ENCODE measurements at regions not wholly inside any gene's neighbourhood (a gene's known extent, or its start where the extent isn't known, plus 50 kb on each side); places are given as distances from the start of the nearest gene placed in this dataset.

DNA sequence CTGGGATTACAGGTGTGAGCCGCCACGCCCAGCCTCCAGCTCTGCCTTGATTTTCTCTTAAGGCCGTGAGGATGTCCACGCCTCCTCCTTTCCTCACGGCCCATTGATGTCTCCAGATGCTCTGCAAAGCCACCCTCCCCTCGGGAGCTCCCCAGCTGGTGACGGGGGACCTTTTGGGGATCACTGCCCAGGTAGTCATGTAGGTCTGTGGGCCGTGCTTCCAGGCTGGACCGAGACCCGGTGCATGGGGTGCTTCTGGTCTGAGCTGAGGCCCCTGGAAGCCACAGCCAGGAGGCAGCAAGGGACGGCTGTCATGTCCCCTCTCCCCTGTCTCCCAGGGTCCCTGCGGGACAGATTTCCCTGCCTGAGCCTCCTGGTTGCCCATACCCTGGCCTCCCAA lies 277.8 kb downstream of the SEC14L1 start:
- CTCF ChIA-PET: no interaction called here
- POLR2A ChIA-PET (ENCODE audit: unreplicated experiment): no interaction called here
- intact Hi-C loops (cut with micrococcal nuclease; ENCODE audit: unreplicated experiment): no loop called here
- no peak overlapping the region for H3K4me3 ChIP-seq
- DNase-seq: no peak
- no peaks in the 10 kb centered on the region for H3K9me2 ChIP-seq (ENCODE audit: insufficient read depth)
- BruUV-seq (replicated peaks): no TSS peak
- no peaks in the 10 kb centered on the region; the same call in 1 of the 2 replicates for H3F3A ChIP-seq (ENCODE audit: insufficient read depth, low read depth)
- no peaks in the 10 kb centered on the region for H3K36me3 ChIP-seq (ENCODE audit: low read depth)
- H3K4me2 ChIP-seq: no peak overlapping the region
- H3K27me3 ChIP-seq (ENCODE audit: insufficient read depth, low read depth): no peaks in the 10 kb centered on the region
- no peak overlapping the region for H2AFZ ChIP-seq
- no peak for TF ChIP-seq EZH2 (IDR thresholded peaks at IDR 0.05; ENCODE audit: low read depth)
- TF ChIP-seq, protein P1, sequence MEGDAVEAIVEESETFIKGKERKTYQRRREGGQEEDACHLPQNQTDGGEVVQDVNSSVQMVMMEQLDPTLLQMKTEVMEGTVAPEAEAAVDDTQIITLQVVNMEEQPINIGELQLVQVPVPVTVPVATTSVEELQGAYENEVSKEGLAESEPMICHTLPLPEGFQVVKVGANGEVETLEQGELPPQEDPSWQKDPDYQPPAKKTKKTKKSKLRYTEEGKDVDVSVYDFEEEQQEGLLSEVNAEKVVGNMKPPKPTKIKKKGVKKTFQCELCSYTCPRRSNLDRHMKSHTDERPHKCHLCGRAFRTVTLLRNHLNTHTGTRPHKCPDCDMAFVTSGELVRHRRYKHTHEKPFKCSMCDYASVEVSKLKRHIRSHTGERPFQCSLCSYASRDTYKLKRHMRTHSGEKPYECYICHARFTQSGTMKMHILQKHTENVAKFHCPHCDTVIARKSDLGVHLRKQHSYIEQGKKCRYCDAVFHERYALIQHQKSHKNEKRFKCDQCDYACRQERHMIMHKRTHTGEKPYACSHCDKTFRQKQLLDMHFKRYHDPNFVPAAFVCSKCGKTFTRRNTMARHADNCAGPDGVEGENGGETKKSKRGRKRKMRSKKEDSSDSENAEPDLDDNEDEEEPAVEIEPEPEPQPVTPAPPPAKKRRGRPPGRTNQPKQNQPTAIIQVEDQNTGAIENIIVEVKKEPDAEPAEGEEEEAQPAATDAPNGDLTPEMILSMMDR (conservative IDR thresholded peaks at IDR 0.05): no peak
- 0 out of 2 replicates have a peak, but pooled peaks cover 3% of the 10 kb centered on the region for H3K79me2 ChIP-seq (ENCODE audit: low read depth)
- H3K27ac ChIP-seq: no peak overlapping the region
- peaks cover 15% of the 10 kb centered on the region for H3K4me1 ChIP-seq (replicated peaks; ENCODE audit: insufficient read depth)
- H3K9me3 ChIP-seq (ENCODE audit: insufficient read depth, low read depth): no peaks in the 10 kb centered on the region
- H4K20me1 ChIP-seq (ENCODE audit: insufficient read depth): peaks cover 36% of the 10 kb centered on the region

DNA sequence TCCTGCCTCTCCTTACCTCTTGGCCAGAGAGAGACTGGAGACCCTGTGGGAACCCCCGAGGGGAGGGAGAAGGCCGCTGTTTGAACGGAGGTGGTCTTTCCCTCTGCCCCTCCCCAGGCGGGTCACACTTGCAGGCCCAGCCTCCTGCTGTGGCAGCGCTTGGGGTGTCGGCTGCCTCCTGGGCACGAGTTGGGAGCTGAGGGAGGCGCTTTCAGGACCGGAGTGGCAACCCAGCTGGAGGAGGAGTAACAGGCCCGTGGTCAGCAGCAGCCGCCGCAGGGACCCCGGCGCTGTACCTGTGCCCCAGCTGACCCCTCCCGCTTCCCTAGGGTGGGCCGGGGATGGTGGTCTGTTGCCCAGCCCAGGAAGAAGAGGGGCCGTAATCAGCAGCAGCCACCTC lies 278.3 kb downstream of the SEC14L1 start:
- no peak overlapping the region for H3K4me3 ChIP-seq
- intact Hi-C loops (cut with micrococcal nuclease; ENCODE audit: unreplicated experiment): no loop called here
- H4K20me1 ChIP-seq (ENCODE audit: insufficient read depth): peaks cover 39% of the 10 kb centered on the region
- H3K4me2 ChIP-seq: no peak overlapping the region
- ChIA-PET CTCF (no interaction called here), POLR2A (ENCODE audit: unreplicated experiment) (no interaction called here)
- no peaks in the 10 kb centered on the region for H3K9me2 ChIP-seq (ENCODE audit: insufficient read depth)
- no peaks in the 10 kb centered on the region for H3K9me3 ChIP-seq (ENCODE audit: insufficient read depth, low read depth)
- TF ChIP-seq, protein P1 (conservative IDR thresholded peaks at IDR 0.05): no peak
- TF ChIP-seq EZH2 (IDR thresholded peaks at IDR 0.05; ENCODE audit: low read depth): no peak
- H3K36me3 ChIP-seq (ENCODE audit: low read depth): no peaks in the 10 kb centered on the region
- H3K27me3 ChIP-seq (ENCODE audit: insufficient read depth, low read depth): no peaks in the 10 kb centered on the region
- BruUV-seq (replicated peaks): no TSS peak
- no peaks in the 10 kb centered on the region; the same call in 1 of the 2 replicates for H3F3A ChIP-seq (ENCODE audit: insufficient read depth, low read depth)
- H3K79me2 ChIP-seq (ENCODE audit: low read depth): 0 out of 2 replicates have a peak, but pooled peaks cover 3% of the 10 kb centered on the region
- H2AFZ ChIP-seq: no peak overlapping the region
- DNase-seq: no peak
- peaks cover 15% of the 10 kb centered on the region for H3K4me1 ChIP-seq (replicated peaks; ENCODE audit: insufficient read depth)
- H3K27ac ChIP-seq: no peak overlapping the region

DNA sequence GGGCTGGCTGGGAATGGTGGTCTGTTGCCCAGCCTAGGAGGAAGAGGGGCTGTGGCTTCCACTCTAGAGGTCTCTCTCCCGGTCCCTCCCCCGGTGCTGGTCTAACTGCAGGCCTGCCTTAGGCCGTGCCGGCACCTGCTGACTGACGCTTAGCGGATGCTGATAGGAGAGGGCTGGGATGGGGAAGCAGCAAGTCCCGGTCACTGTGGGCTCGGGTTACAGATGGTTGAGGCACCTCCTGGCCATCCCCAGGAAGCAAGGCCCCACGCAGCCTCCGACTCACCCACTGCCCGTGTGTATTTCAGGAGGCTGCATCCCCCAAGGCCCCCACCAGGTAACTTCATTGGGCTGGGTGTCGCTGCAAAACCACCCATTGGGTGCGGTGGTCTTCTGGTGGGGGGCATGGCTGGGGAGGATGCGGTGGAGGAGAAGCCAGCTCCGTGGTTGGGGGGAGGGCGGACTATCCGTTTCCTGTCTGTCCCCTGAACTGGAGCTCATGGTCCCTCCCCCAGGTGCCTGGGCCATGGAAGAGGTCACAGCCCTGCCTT lies 278.9 kb downstream of the SEC14L1 start:
- H3K27ac ChIP-seq: no peak overlapping the region
- peak; percentile 43 to 48 for DNase-seq

More for the DNA sequence above, 278.9 kb downstream of the SEC14L1 start:
- no peak overlapping the region for H2AFZ ChIP-seq
- ChIA-PET CTCF (no interaction called here), POLR2A (ENCODE audit: unreplicated experiment) (no interaction called here)
- no peak for TF ChIP-seq EZH2 (IDR thresholded peaks at IDR 0.05; ENCODE audit: low read depth)
- TF ChIP-seq, protein P1 (conservative IDR thresholded peaks at IDR 0.05): no peak
- H3K79me2 ChIP-seq (ENCODE audit: low read depth): 0 out of 2 replicates have a peak, but pooled peaks cover 3% of the 10 kb centered on the region
- H3K9me3 ChIP-seq (ENCODE audit: insufficient read depth, low read depth): no peaks in the 10 kb centered on the region
- H3K4me3 ChIP-seq: no peak overlapping the region
- peaks cover 43% of the 10 kb centered on the region for H4K20me1 ChIP-seq (ENCODE audit: insufficient read depth)
- no peaks in the 10 kb centered on the region for H3K36me3 ChIP-seq (ENCODE audit: low read depth)
- H3F3A ChIP-seq (ENCODE audit: insufficient read depth, low read depth): no peaks in the 10 kb centered on the region; the same call in 1 of the 2 replicates
- BruUV-seq (replicated peaks): no TSS peak
- peaks cover 15% of the 10 kb centered on the region for H3K4me1 ChIP-seq (replicated peaks; ENCODE audit: insufficient read depth)
- no peaks in the 10 kb centered on the region for H3K27me3 ChIP-seq (ENCODE audit: insufficient read depth, low read depth)
- intact Hi-C loops (cut with micrococcal nuclease; ENCODE audit: unreplicated experiment): no loop called here
- no peaks in the 10 kb centered on the region for H3K9me2 ChIP-seq (ENCODE audit: insufficient read depth)
- H3K4me2 ChIP-seq: no peak overlapping the region
